HK-2 (cell line): ENCODE measurements at regions not wholly inside any gene's neighbourhood (a gene's known extent, or its start where the extent isn't known, plus 50 kb on each side); places are given as distances from the start of the nearest gene placed in this dataset.
"Not testable (repeated sequence)": the region's sequence is repeated elsewhere in the genome, so short reads cannot be mapped to it uniquely, and the experiment has no call there.

Source experiments
- DNase-seq: peaks from one replicate; pipeline ENCODE4 v3.0.0-alpha.2; 2018; ENCODE audit not compliant: unreplicated experiment

DNA sequence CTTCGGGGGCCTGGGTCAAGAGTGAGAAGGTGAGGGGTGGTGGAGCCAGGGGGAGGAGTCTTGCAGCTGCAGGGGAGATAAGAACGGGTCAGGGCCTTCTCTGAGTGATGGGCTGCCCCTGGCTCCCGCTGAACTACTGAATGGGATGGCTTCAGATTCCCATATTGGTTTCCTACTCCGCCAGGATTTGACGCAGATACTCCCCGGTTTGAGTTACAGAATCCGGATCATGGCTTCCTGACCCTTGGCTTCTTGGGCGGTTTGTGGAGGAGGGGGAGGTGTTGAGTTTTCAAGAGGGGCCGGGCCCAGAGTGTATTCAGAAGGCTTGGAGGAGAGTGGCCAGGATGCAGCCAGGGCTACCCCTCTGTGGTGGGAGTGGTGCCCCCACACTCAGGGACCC, 119.9 kb upstream of the ATP2B2 start:
- no peak for DNase-seq

DNA sequence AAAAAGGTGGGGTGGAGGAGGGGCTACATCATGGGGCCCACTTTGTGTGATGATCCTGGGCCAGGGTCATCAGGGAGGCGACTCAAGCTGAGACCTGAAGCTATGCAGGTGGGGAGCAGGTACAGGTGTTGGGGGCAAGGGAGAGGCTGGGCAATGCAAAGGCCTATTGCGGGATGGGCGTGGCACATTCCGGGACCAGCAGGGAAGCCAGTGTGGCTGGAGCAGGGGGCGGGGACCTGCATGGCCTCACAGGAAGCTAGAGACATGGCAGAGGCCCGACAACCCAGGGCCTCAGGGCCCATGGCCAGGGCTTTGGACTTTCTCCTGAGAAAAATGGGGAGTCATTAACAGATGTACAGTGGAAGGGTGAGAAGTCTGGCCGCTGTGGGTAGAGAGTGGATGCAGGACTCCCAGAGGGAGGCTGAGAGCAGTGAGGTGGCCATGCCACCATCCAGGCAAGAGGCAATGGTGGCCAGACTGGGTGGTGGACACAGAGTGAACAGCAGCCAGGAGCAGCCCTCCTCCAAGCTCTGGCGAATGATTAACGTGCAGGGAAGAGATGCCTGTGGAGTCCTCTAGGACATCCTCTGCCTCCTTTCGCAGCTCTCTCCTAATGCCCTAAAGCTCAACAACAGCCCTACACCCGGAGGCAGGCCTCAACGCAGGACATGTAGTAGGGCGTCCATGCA, 122.6 kb upstream of the ATP2B2 start:
- DNase-seq, result peak; percentile 1

GRCh38 chr3:10628891-10629670, 123.7 kb upstream of the ATP2B2 start:
- DNase-seq, result no peak

DNA sequence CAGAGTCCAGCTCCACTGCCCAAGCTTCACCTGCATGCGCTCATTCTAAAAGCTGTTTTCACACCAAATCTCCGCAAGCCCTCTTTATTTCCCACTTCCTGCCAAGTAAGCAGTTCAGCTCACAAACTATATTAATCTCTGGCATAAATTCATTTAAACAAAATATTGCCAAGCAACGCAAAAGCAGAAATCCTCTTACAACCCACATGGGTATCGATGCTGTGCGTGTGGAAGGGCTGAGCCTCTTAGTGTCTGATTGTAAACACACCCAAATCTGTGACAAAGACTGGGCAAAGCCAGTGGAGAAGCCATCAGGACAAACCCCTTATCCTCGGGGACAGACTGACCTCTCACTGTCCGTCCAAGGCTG, 124.3 kb upstream of the ATP2B2 start:
- no peak for DNase-seq

- DNase-seq, result no peak
Measured at GRCh38 chr3:10631224-10631623, 125.8 kb upstream of the ATP2B2 start.

GRCh38 chr3:10632125-10632524, 126.7 kb upstream of the ATP2B2 start:
- no peak for DNase-seq

GRCh38 chr3:10632741-10633140, 127.4 kb upstream of the ATP2B2 start:
- no peak for DNase-seq

DNA sequence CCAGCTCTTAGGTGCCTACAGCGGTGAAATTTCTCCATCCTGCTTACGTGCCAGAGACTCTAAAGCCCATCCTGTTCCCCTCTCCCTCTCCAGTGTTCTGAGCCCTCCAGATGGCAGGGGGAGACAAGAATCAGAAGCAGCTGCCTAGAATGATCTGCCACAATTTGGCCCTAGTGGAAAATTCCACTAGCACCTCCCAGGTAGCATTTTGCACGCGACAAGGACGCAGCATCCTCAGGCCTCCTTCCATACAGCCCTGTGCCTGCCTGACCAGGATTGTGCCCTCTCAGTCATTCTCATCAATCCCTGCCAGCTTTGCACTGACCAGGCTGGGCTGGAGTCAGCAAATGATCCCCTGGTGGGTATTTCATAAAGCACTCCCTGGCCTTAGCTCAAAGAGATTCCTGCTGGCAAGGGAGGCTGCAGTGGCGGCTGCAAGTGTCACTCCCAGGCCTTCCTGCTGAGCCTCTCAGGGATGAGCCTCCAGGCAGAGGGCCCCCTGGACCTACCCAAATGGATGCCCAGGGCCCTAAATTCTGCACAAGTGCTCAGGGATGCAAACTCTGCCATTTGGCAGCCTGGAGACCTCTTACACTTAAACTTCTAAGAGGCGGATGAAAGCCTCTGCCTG, 130.2 kb upstream of the ATP2B2 start:
- DNase-seq, result no peak

GRCh38 chr3:10637342-10637741, 132.0 kb upstream of the ATP2B2 start:
- no peak for DNase-seq

DNA sequence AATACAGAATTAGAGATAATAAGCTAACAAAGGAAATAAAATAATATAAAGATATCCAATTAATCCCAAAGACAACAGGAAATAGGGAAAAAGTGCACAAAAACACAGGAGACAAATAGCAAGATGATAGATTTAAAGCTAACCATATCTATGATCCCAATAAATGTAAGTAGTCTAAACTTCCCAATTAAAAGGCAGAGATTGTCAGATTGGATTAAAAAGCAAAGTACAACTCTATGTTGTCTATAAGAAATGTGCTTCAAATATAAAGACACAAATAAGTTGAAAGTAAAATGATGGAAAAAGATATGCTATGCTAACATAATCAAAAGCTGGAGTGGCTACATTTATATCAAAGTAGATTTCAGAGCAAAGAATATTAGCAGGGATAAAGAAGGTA, 133.1 kb upstream of the ATP2B2 start:
- DNase-seq, result no peak

- no peak for DNase-seq
Measured at GRCh38 chr3:10641760-10642159, 136.4 kb upstream of the ATP2B2 start.

- no peak for DNase-seq
Measured at GRCh38 chr3:10644189-10644588, 138.8 kb upstream of the ATP2B2 start.

DNA sequence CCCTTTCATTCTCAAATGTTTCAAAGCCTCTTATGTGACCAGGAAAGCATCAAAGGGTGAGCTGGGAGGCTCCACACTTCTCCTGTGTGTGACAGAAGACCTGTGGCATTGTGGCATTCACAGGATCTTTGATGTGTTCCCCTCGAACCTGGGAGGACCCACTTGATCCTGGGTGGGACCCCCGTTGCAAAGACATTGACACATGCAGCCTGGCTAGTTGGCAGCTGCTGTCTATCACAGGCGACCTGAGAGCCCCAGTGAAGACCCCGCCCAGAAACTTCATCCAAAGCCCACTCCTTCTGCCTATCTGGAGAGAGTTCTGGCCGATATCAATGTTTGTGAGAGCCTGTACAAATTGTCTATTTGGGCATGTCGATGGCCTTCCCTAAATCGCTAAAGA, 140.4 kb upstream of the ATP2B2 start:
- DNase-seq, result no peak

- DNase-seq, result no peak
Measured at GRCh38 chr3:10646531-10647335, 141.3 kb upstream of the ATP2B2 start.

DNA sequence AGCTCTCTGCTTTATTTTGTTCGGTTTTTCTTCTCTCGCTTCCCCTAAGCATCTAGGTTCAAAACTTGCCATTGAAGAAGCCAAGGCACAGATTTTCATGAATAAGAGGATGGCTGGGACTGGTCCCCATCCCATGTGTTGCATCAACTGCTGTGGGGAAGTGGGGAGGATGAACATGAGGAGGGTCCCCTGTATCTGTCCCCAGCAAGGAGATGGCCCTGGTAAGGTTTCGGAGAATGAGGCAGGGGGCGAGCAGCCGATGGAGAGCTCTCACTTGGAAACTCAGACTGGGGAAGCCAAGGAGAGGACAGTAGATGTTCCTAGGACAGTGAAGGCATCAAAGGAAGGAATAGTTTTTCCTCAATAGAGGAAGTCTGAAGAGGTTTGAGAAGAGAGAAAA, 142.0 kb upstream of the ATP2B2 start:
- no peak for DNase-seq

DNA sequence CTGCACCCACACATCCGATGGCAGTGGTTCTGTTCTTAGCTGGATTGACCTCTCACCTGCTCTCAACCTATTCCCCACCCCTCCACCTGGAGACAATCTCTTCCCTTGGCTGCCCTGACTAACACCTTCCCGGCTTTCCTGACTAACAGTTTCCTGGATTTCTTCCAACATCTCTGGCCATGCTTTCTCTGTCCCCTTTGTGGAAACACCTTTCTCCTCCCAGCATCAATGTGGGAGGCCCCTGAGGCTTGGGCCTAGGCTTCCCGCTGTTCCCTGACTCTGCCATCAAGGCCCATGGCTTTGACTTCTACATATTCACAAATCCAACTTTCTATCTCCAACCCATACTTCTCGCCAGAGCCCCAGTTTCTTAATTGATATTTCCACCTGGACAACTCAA, 142.8 kb upstream of the ATP2B2 start:
- DNase-seq, result no peak

- not testable (repeated sequence) for DNase-seq
Measured at GRCh38 chr3:10649463-10649862, 144.1 kb upstream of the ATP2B2 start.

GRCh38 chr3:10651506-10651905, 146.1 kb upstream of the ATP2B2 start:
- DNase-seq, result no peak

- DNase-seq, result no peak
Measured at GRCh38 chr3:10653241-10653640, 147.9 kb upstream of the ATP2B2 start.

DNA sequence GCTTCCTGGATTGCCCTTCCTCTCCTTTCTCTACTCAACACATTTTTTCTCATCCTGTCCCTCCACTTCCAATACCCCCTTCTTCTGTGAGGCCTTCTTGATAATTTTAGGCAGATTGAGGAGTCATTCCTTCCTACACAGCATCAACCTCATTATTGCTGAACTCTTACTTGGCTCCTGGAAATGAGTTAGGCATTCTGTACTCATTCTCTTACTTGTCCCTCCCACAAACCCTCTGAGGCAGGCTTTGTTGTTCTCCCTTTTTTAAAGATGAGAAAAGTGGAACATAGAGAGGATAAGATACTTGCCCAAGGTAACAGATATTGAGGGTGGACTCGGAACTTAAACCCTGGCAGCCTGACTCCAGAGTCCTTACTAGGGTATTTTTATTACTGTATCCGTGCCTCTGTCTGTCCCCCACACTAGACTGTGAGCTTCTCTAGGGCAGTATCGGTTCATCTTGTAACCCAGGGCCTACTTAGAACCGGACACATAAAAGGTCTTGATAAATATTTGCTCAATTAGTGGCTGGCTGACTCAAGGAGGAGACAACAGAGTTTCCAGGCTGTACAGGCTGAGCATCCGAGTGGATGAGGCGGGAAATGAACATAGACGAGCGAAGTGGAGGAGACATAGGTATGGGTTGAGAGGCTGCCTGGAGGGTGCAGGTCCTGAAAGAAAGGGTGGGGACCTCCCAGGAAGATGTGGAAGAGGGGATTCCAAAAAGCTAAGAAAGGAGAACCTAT, 148.7 kb upstream of the ATP2B2 start:
- no peak for DNase-seq

DNA sequence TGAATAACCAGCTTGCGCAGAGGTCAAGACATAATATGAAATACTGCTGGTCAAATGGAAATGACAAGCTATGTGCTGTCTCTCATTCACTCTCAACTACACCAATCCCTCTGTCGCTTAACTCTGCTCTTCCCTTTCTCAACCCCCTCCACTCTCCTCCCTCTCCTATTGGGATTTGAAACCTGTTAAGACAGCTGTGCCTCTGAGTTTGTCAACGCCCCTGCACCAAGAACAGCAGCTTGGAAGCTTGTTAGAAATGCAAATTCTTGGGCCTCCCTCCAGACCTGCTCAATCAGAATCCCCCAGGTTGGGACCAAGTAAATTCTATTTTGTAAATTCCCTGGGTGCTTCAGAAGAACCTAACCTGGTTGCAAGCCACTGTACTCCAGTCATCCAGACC, 149.7 kb upstream of the ATP2B2 start:
- DNase-seq, result no peak

DNA sequence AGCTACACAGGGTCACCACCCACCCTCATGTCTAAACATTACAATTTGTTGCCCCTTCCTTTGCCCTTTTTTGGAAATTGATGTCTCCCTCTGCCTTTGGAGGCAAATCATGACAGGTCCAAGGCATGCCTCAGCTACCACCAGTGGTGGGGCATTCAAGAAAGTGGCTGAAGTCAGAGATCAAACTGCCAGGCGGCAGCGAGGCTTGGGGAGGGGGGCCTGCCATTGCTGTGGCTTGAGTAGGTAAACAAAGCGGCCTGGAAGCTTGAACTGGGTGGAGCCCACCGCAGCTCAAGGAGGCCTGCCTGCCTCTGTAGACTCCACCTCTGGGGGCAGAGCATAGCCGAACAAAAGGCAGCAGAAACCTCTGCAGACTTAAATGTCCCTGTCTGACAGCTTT, 152.0 kb upstream of the ATP2B2 start:
- not testable (repeated sequence) for DNase-seq
